ENCODE measurements at regions not wholly inside any gene's neighbourhood (a gene's known extent, or its start where the extent isn't known, plus 50 kb on each side); places are given as distances from the start of the nearest gene placed in this dataset.

DNA sequence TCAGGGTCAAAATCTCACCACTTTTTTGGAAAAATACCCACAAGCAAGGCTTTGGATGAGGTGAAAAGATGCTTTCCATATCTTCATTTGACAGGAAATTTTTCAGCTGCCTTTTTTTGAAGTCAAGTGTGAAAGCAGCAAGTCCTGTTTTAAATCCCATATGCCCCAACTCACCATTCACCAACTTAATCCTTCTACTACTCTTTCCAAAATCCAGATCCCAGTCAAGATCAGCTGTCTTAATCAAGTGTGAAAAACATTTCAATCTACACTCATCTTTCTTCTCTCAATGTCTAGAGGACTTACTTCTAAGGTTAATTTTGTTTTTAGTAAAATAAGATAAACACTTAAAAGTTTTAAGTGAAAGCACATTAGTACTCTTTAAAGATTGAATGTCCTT lies 128.4 kb upstream of the CEP126 start:
- TF ChIP-seq POLR2AphosphoS5 (IDR thresholded peaks at IDR 0.05; ENCODE audit: low read depth, low read length) (no peak), SIN3A (conservative IDR thresholded peaks at IDR 0.05 in 1 of 2, IDR thresholded peaks at IDR 0.05 in 1 of 2; ENCODE audit: low read depth in 1 of 2, low read length in 2 of 2) (no peak), TAF1 (IDR thresholded peaks at IDR 0.05; ENCODE audit: low read depth, low read length) (no peak), POLR2A (IDR thresholded peaks at IDR 0.05; ENCODE audit: control extremely low read depth in 1 of 2, low read depth in 2 of 2, low read length in 2 of 2) (no peak), SIX5 (IDR thresholded peaks at IDR 0.05; ENCODE audit: low read depth, low read length) (no peak), EP300 (IDR thresholded peaks at IDR 0.05; ENCODE audit: borderline replicate concordance in 1 of 2, low read depth in 2 of 2, low read length in 2 of 2) (no peak), YY1 (IDR thresholded peaks at IDR 0.05; ENCODE audit: low read depth, low read length) (no peak), RAD21 (IDR thresholded peaks at IDR 0.05 in 1 of 2, conservative IDR thresholded peaks at IDR 0.05 in 1 of 2; ENCODE audit: low read depth in 2 of 2, low read length in 2 of 2) (no peak), JUN (IDR thresholded peaks at IDR 0.05; ENCODE audit: low read depth, low read length) (no peak), SP1 (IDR thresholded peaks at IDR 0.05; ENCODE audit: low read depth, low read length) (no peak)
- TF ChIP-seq, protein P1, sequence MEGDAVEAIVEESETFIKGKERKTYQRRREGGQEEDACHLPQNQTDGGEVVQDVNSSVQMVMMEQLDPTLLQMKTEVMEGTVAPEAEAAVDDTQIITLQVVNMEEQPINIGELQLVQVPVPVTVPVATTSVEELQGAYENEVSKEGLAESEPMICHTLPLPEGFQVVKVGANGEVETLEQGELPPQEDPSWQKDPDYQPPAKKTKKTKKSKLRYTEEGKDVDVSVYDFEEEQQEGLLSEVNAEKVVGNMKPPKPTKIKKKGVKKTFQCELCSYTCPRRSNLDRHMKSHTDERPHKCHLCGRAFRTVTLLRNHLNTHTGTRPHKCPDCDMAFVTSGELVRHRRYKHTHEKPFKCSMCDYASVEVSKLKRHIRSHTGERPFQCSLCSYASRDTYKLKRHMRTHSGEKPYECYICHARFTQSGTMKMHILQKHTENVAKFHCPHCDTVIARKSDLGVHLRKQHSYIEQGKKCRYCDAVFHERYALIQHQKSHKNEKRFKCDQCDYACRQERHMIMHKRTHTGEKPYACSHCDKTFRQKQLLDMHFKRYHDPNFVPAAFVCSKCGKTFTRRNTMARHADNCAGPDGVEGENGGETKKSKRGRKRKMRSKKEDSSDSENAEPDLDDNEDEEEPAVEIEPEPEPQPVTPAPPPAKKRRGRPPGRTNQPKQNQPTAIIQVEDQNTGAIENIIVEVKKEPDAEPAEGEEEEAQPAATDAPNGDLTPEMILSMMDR (IDR thresholded peaks at IDR 0.05; ENCODE audit: control extremely low read depth in 1 of 3, insufficient read depth in 1 of 3, low read depth in 1 of 3, low read length in 3 of 3): no peak
- TF ChIP-seq, protein P2, sequence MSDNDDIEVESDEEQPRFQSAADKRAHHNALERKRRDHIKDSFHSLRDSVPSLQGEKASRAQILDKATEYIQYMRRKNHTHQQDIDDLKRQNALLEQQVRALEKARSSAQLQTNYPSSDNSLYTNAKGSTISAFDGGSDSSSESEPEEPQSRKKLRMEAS (IDR thresholded peaks at IDR 0.05): no peak
- TF ChIP-seq, protein P3, sequence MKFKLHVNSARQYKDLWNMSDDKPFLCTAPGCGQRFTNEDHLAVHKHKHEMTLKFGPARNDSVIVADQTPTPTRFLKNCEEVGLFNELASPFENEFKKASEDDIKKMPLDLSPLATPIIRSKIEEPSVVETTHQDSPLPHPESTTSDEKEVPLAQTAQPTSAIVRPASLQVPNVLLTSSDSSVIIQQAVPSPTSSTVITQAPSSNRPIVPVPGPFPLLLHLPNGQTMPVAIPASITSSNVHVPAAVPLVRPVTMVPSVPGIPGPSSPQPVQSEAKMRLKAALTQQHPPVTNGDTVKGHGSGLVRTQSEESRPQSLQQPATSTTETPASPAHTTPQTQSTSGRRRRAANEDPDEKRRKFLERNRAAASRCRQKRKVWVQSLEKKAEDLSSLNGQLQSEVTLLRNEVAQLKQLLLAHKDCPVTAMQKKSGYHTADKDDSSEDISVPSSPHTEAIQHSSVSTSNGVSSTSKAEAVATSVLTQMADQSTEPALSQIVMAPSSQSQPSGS (IDR thresholded peaks at IDR 0.05; ENCODE audit: low read length): no peak
